ENCODE measurements at regions not wholly inside any gene's neighbourhood (a gene's known extent, or its start where the extent isn't known, plus 50 kb on each side); places are given as distances from the start of the nearest gene placed in this dataset.

- no peaks in the 10 kb centered on the region for H3K27me3 Mint-ChIP-seq (ENCODE audit: insufficient read depth, low read depth, poor library complexity)
- no peak for ATAC-seq
- no peak for DNase-seq (ENCODE audit: low spot score)
- H3F3A ChIP-seq (replicated peaks; ENCODE audit: low read depth): no peaks in the 10 kb centered on the region
- no peaks in the 10 kb centered on the region for H3K4me1 ChIP-seq (ENCODE audit: insufficient read depth)
- no peaks in the 10 kb centered on the region for H3K79me2 ChIP-seq (replicated peaks; ENCODE audit: insufficient read depth)
- TF ChIP-seq EZH2phosphoT487 (IDR thresholded peaks at IDR 0.05; ENCODE audit: unreplicated experiment) (no peak), NANOG (IDR thresholded peaks at IDR 0.05; ENCODE audit: borderline replicate concordance) (no peak), ZNF462 (CRISPR knock-in tag; IDR thresholded peaks at IDR 0.05) (no peak), ZNF331 (CRISPR knock-in tag; IDR thresholded peaks at IDR 0.05; ENCODE audit: low read depth) (no peak), REST (IDR thresholded peaks at IDR 0.05; ENCODE audit: unreplicated experiment) (no peak), ETS1 (IDR thresholded peaks at IDR 0.05) (no peak), ZNF114 (CRISPR knock-in tag; IDR thresholded peaks at IDR 0.05) (no peak), JUNB (IDR thresholded peaks at IDR 0.05; ENCODE audit: unreplicated experiment) (no peak), POLR2AphosphoS5 (IDR thresholded peaks at IDR 0.05; ENCODE audit: low read depth) (no peak), EZH2 (IDR thresholded peaks at IDR 0.05; ENCODE audit: low read depth, unreplicated experiment) (no peak), STAT1 (IDR thresholded peaks at IDR 0.05; ENCODE audit: unreplicated experiment) (no peak), CREB1 (CRISPR knock-in tag; IDR thresholded peaks at IDR 0.05; ENCODE audit: low read depth) (no peak)
- TF ChIP-seq, protein P1, sequence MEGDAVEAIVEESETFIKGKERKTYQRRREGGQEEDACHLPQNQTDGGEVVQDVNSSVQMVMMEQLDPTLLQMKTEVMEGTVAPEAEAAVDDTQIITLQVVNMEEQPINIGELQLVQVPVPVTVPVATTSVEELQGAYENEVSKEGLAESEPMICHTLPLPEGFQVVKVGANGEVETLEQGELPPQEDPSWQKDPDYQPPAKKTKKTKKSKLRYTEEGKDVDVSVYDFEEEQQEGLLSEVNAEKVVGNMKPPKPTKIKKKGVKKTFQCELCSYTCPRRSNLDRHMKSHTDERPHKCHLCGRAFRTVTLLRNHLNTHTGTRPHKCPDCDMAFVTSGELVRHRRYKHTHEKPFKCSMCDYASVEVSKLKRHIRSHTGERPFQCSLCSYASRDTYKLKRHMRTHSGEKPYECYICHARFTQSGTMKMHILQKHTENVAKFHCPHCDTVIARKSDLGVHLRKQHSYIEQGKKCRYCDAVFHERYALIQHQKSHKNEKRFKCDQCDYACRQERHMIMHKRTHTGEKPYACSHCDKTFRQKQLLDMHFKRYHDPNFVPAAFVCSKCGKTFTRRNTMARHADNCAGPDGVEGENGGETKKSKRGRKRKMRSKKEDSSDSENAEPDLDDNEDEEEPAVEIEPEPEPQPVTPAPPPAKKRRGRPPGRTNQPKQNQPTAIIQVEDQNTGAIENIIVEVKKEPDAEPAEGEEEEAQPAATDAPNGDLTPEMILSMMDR (conservative IDR thresholded peaks at IDR 0.05; ENCODE audit: low read depth in 2 of 2): no peak
- H3K4me3 ChIP-seq: no peak overlapping the region
- no peaks in the 10 kb centered on the region for H3K9me2 ChIP-seq (ENCODE audit: insufficient read depth)
- no peak overlapping the region for H3K4me3 Mint-ChIP-seq
- no peak overlapping the region for H3K27ac ChIP-seq (ENCODE audit: low read depth)
- H3K4me1 Mint-ChIP-seq: no peaks in the 10 kb centered on the region
- H3K27me3 ChIP-seq (ENCODE audit: insufficient read depth): no peaks in the 10 kb centered on the region
- no peaks in the 10 kb centered on the region for H3K36me3 ChIP-seq (ENCODE audit: insufficient read depth)
- no peak overlapping the region for H3K27ac Mint-ChIP-seq
- H3K4me2 ChIP-seq: no peak overlapping the region
- H3K9me3 Mint-ChIP-seq: peaks cover 59% of the 10 kb centered on the region
- no peaks in the 10 kb centered on the region for H3K36me3 Mint-ChIP-seq (ENCODE audit: low read depth)
- no peaks in the 10 kb centered on the region for H4K20me1 ChIP-seq (replicated peaks; ENCODE audit: insufficient read depth)
- no peak overlapping the region for H2AFZ ChIP-seq
Measured at GRCh38 chrX:62931625-62932024, 419.5 kb downstream of the SPIN4 start.

Measured in GM23338 (cell line).